Retina (tissue), 1 donor: ENCODE measurements at regions not wholly inside any gene's neighbourhood (a gene's known extent, or its start where the extent isn't known, plus 50 kb on each side); places are given as distances from the start of the nearest gene placed in this dataset.
A peak's percentile ranks its signal among the peaks of the same experiment; 100 is the strongest.

Experiments
- DNase-seq: peaks from one replicate; pipeline ENCODE4 v3.0.0-alpha.2; 2016

DNA sequence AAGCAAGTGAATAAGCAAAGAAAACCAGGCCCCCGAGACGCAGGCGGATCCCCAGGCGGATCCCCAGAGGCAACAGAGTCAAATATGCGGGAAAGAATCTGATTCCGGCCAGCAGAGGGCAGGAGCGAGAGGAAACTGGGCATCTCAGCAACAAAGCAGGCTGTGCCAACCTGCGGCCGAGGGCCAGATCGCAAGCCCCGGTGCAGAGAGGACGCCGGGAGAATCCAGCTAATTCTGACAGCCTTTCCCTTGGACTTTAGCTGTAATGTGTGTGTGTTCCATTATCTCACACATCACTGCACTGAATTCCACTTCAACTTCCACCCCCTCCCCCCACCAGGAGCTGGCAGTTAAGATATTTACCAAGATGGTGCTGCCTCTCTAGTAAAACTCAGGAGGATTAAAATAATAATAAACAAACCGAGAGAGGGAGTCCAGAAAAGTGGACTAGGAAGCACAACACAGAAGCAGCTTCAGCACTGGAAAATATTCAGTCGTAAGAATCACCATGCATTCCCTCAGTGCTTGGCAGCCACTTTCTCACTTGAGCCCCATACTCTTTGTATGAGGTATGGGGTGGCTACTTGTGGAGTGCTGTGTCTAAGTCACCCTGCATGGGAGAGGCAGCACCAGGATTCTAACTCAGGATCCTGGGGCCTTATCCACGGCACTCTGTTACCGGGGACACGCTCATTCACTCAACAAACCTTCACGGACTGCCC is 66.2 kb upstream of the SNX9 start:
- peak; percentile 91 for DNase-seq

DNA sequence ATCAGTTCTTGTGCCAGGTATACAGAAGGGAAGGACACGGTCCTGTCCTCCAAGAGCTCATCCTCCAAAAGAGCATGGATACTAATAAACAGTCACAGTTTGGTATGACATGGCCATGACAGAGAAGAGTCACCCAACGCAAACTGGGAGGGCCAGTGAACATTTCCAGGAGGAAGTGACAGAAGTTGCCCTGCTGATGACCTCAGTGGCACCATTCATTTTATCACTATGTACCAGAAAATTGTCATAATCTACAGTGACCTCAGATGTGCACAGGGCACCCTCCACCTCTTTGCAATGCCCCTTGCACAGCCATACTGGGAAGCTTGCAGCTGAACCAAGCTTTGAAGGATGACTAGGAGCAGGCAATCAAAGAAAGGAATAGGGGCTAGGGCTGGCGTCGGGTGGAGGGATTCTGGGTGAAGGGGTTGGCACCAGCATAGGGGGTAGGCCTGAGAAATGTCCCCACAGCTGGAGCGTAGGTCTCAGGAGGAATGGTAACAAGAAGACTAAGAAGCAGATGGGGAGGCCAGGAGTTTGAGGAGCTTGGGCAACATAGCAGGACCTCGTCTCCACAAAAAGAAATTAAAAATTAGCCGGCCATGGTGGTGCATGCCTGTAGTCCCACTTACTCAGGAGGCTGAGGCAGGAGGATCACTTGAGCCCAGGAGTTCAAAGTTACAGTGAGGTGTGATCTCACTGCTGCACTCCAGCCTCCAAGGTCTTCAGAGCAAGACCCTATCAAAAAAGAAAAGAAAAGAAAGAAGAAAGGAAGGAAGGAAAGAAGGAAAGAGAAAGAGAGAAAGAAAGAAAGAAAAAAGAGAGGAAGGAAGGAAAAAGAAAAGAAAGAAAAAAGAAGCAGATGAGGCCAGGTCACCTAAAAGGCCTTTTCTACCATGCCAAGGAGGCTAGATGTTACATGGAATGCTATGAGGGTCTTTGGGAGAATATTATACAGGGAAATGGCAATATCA is 65.3 kb upstream of the SNX9 start:
- no peak for DNase-seq

GRCh38 chr6:157758516-157759023 is 64.5 kb upstream of the SNX9 start:
- no peak for DNase-seq

DNA sequence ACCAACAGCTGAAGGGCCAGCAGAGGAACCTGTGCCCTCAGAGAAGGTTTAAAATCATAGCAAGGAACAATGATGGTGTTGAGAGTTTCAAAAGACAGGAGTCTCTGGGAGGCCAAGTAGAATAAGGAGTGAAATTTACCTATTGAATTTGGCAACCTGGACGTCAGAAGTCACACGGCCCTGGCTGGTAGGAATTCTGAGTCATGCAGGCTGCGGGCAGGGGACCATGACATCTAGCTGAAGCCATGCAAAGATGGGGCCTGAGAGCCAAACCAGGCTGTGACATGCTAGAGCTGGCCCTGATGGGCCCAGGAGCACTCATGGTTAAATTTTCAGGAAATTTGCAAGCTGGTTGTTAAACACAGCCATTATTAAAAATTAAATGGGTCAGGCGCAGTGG is 64.0 kb upstream of the SNX9 start:
- no peak for DNase-seq

GRCh38 chr6:157760137-157760536 is 62.9 kb upstream of the SNX9 start:
- no peak for DNase-seq

DNA sequence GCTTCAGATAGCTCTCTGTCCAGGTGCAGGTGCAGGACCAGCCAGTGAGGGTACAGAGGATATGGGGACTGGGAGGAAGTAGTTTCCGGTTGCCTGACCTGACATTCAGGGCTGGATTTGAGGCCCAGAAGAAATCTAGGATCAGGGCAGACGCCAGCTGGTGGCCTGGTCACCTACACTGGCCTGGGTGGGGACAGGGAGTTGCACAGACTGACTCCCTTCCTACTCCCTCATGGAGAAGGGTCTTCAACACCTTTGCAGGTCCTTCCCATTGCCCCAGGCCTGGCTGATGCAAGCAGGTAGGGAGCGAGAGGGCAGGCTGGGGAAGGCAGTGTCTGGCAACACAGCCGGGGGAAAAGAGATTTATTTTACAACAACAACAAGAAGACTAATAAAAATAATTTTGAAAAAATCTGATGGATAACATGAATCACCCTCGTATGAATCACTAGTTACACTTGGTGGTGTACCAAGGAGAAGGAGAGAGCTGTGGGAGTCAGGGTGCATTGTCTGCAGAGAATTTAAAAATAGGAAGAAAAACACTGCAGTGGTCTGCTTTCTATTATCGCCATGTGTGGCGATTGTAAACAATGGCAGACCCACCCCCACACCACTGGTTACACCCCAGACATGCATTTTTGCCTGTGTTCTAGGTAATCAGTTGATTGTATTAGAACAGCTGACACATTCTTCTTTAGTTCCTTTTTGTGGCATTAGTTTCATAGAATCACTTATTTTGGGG is 62.3 kb upstream of the SNX9 start:
- no peak for DNase-seq

- DNase-seq: no peak
Observed at GRCh38 chr6:157761331-157761921, 61.6 kb upstream of the SNX9 start.

- DNase-seq: no peak
Observed at GRCh38 chr6:157761926-157762325, 61.1 kb upstream of the SNX9 start.

DNA sequence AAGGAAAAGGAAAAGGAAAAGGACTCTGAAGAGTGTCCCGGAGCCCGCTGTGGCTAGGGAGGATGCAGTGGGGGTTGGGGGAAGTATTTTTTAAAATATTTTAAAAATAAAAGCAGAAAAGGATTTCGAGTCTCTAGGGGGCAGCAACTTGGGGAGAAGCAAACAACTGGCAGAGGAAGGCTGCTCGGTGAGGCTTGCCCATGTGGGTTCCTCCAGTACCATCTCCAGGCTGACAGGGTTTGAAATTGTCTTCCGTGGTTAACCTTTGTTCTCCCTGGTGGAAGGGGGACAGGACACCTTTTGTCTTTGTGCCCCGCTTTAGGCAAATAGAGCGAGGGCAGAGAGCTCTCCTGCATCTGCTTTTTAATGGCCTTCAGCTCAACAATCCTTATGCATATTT is 60.4 kb upstream of the SNX9 start:
- no peak for DNase-seq

DNA sequence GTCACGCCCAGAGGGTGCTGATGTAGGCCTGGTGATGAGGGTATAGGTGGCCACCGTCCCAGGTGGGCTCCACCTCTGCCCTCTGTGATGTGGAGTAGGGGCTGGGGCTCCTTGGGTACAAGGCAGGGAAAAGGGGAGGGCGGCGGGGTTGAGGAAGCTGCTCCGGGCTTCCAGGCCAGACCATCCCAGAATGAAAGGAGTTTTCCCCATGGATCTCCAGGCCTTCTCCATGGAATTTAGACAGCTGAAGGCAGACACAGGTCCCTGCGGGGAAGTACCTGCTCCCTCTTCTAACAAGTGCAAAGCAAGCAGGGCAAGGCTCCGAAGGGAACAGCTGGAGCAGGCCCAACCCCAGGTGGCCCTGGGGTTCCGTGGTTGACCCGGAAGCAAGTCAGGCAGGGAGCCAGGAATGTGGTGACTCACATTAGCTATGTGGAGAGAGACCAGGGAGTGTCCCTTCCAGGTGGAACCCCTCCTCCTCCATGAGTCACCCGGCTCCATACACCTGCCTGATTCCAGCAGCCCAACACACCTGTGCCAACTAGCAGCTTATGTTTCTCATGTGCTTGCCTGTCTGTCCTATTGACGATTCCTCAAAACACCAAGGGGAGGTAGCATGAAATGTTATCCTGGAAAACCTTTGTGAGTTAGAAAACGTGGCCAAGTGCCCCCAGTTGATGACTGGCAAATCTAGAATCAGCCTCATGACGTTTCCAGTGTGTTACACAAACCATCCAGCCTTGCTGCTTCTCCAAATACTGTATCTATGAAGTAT is 59.7 kb upstream of the SNX9 start:
- peak; percentile 31 for DNase-seq

GRCh38 chr6:157763904-157764177 is 59.2 kb upstream of the SNX9 start:
- no peak for DNase-seq

GRCh38 chr6:157764178-157765068 is 58.6 kb upstream of the SNX9 start:
- peak; percentile 62 for DNase-seq

DNA sequence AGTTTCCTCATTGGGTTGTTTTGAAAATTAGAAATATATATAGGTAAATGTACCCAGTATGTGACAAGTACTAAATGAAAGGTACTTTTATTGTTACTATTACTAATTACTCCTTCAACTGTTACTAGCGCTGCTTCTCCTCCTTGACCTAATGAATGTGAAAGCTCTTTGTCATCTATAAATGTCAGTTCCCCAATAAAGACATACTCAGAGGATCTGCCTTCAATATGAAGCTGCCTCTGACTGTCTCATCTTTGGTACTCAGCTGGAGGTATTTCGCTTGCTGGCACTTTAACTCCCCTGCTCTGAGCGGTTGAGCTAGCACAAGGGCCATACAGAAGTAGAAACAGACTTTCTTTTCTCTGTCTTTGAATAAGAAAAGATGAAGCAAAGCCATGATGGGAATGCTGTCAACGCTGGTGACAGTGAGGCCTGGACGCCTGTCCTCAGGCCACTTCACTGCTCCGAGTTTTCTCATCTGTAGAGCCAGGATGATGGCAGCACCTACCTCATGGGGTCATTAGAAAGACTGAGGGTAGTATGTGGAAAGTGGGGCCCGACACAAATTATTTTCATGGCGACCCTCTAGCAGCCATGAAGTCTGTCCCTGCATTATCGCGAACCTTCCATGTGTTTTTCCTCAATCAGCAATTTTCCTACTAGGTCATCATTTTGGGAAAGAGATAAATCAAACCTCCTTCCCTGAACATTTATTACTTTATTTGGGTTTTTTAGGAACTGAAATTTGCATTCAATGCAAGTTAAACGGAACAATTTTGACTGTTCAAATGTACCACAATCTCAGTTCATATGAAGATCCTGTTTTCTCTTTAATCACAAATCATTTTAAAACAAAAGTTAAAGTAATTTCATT is 55.9 kb upstream of the SNX9 start:
- no peak for DNase-seq

- no peak for DNase-seq
Observed at GRCh38 chr6:157767775-157768156, 55.3 kb upstream of the SNX9 start.

- DNase-seq: no peak
Observed at GRCh38 chr6:157768304-157768703, 54.7 kb upstream of the SNX9 start.

DNA sequence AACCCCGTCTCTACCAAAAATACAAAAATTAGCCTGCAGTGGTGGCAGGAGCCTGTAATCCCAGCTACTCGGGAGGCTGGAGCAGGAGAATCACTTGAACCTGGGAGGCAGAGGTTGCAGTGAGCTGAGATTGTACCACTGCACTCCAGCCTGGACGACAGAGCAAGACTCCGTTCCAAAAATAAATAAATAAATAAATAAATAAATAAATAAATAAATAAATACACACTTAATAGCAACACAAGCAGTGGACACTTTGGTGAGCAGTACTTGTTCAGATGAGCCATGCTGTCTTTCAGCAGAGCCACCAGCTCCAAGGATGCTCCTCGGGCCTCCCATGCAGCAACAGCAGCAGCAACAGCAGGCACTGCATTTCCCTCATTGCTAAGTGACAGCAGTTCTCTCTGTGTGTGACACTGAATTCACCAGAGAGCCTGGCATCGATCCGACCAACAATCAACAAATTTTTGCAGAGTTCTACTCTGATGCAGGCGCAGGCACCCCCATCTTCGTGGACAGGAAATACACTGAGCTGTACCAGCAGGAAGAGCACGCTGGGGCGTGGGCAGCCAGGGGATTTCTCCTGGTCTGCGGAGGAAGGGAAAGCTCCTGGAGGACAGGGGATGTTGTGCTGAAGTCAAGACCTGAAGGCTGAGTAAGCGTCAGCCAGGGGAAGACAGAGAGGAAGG is 54.0 kb upstream of the SNX9 start:
- DNase-seq: no peak

GRCh38 chr6:157769776-157770426 is 53.1 kb upstream of the SNX9 start:
- DNase-seq: no peak

DNA sequence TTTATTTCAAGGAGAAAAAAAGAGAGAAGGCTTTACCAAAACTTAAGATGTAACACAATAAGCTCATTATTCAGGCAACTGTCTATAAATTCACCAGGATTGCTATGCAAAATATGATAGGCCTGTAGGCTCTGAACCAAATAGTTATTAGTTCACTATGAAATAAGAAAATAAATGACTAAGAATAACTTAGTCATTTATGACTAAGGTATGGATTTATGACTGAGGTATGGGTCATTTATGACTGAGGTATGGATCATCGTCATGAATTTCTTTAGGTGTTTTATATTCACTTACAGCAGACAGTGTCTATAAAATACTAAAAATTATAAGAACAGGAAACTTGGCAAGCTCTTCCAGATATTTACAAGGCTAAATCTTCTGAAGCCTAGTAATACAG is 52.1 kb upstream of the SNX9 start:
- DNase-seq: no peak

GRCh38 chr6:157772820-157773219 is 50.2 kb upstream of the SNX9 start:
- no peak for DNase-seq
